ENCODE measurements at regions not wholly inside any gene's neighbourhood (a gene's known extent, or its start where the extent isn't known, plus 50 kb on each side); places are given as distances from the start of the nearest gene placed in this dataset.

GRCh38 chr9:21750021-21750735, 52.3 kb upstream of the MTAP start:
- Histone ChIP-seq H3K4me3 (ENCODE audit: low read length) (no peak overlapping the region), H3K9me3 (ENCODE audit: low read depth, low read length) (no peaks in the 10 kb centered on the region), H3K4me1 (ENCODE audit: insufficient read depth, low read length) (peaks cover 6% of the 10 kb centered on the region), H3K27me3 (ENCODE audit: insufficient read depth, low read length) (peaks cover 4% of the 10 kb centered on the region)

GRCh38 chr9:21751998-21752397, 50.4 kb upstream of the MTAP start:
- Histone ChIP-seq H3K4me3 (ENCODE audit: low read length) (no peak overlapping the region), H3K4me1 (ENCODE audit: insufficient read depth, low read length) (no peaks in the 10 kb centered on the region), H3K27me3 (ENCODE audit: insufficient read depth, low read length) (peaks cover 4% of the 10 kb centered on the region), H3K9me3 (ENCODE audit: low read depth, low read length) (no peaks in the 10 kb centered on the region)
